ENCODE measurements at regions not wholly inside any gene's neighbourhood (a gene's known extent, or its start where the extent isn't known, plus 50 kb on each side); places are given as distances from the start of the nearest gene placed in this dataset.

GRCh38 chr7:108861071-108861470 is 291.4 kb downstream of the DNAJB9 start:
- TF ChIP-seq CTCF (IDR thresholded peaks at IDR 0.05 in 4 of 5, conservative IDR thresholded peaks at IDR 0.05 in 1 of 5) (no peak), POLR2A (IDR thresholded peaks at IDR 0.05) (no peak)
